Parathyroid adenoma (tissue), 2 donors: ENCODE measurements at regions not wholly inside any gene's neighbourhood (a gene's known extent, or its start where the extent isn't known, plus 50 kb on each side); places are given as distances from the start of the nearest gene placed in this dataset.

Experiments
- H2AFZ ChIP-seq: fragments of 300-600 bp; sonication (generic); one replicate; pipeline ENCODE4 v1.7.0; 2017; ENCODE audit warnings: antibody characterized with exemption, mild to moderate bottlenecking
- H3K27ac ChIP-seq: fragments of 300-600 bp; sonication (generic); one replicate; pipeline ENCODE4 v1.7.0; 2017
- H3K27me3 ChIP-seq: fragments of 300-600 bp; sonication (generic); one replicate; pipeline ENCODE4 v1.7.0; 2017; ENCODE audit warnings: low read length; ENCODE audit not compliant: control insufficient read depth, insufficient read depth
- H3K36me3 ChIP-seq: fragments of 300-600 bp; sonication (generic); one replicate; pipeline ENCODE4 v1.7.0; 2017; ENCODE audit warnings: low read length; ENCODE audit not compliant: control insufficient read depth, insufficient read depth
- H3K4me1 ChIP-seq: fragments of 300-600 bp; sonication (generic); one replicate; pipeline ENCODE4 v1.7.0; 2017; ENCODE audit warnings: control low read depth
- H3K4me2 ChIP-seq: fragments of 300-600 bp; sonication (generic); one replicate; pipeline ENCODE4 v1.7.0; 2017; ENCODE audit warnings: low read length
- H3K4me3 ChIP-seq: fragments of 300-600 bp; sonication (generic); one replicate; pipeline ENCODE4 v1.7.0; 2017; ENCODE audit warnings: low read depth, low read length
- H3K79me2 ChIP-seq: fragments of 300-600 bp; sonication (generic); one replicate; pipeline ENCODE4 v1.7.0; 2017; ENCODE audit warnings: control low read depth
- H3K9ac ChIP-seq: fragments of 300-600 bp; sonication (generic); one replicate; pipeline ENCODE4 v1.7.0; 2017; ENCODE audit warnings: mild to moderate bottlenecking
- H3K9me3 ChIP-seq: fragments of 300-600 bp; sonication (generic); one replicate; pipeline ENCODE4 v1.7.0; 2017; ENCODE audit warnings: low read length; ENCODE audit not compliant: control insufficient read depth
- CTCF ChIP-seq: fragments of 300-600 bp; sonication (generic); IDR thresholded peaks from one replicate; pipeline ENCODE4 v1.7.0; 2017; ENCODE audit warnings: antibody characterized with exemption, mild to moderate bottlenecking
- donor health status: primary hyperparathyroidism.

- H3K9me3 ChIP-seq: no peaks in the 10 kb centered on the region
- no peak overlapping the region for H3K27ac ChIP-seq
- H3K9ac ChIP-seq: no peak overlapping the region
- no peaks in the 10 kb centered on the region for H3K36me3 ChIP-seq
- H3K79me2 ChIP-seq: no peaks in the 10 kb centered on the region
- no peak overlapping the region for H3K4me2 ChIP-seq
- no peak overlapping the region for H3K4me3 ChIP-seq
- H3K4me1 ChIP-seq: no peaks in the 10 kb centered on the region
- no peak overlapping the region for H2AFZ ChIP-seq
- no peaks in the 10 kb centered on the region for H3K27me3 ChIP-seq
- no peak for TF ChIP-seq CTCF
These were observed 224.5 kb downstream of the SP3 start for GRCh38 chr2:173740639-173741038.

GRCh38 chr2:173741759-173742158 is 223.4 kb downstream of the SP3 start:
- no peak for TF ChIP-seq CTCF
- Histone ChIP-seq H3K4me3 (no peak overlapping the region), H3K79me2 (no peaks in the 10 kb centered on the region), H3K27me3 (no peaks in the 10 kb centered on the region), H3K9me3 (no peaks in the 10 kb centered on the region), H3K4me2 (no peak overlapping the region), H3K4me1 (no peaks in the 10 kb centered on the region), H2AFZ (no peak overlapping the region), H3K9ac (no peak overlapping the region), H3K27ac (no peak overlapping the region), H3K36me3 (no peaks in the 10 kb centered on the region)

- Histone ChIP-seq H3K4me2 (no peak overlapping the region), H3K27me3 (no peaks in the 10 kb centered on the region), H3K9ac (no peak overlapping the region), H2AFZ (no peak overlapping the region), H3K4me3 (no peak overlapping the region), H3K79me2 (no peaks in the 10 kb centered on the region), H3K27ac (no peak overlapping the region), H3K9me3 (no peaks in the 10 kb centered on the region), H3K4me1 (no peaks in the 10 kb centered on the region), H3K36me3 (no peaks in the 10 kb centered on the region)
- TF ChIP-seq CTCF: no peak
These were observed 218.1 kb downstream of the SP3 start for GRCh38 chr2:173747035-173747434.

- H3K9ac ChIP-seq: no peak overlapping the region
- no peaks in the 10 kb centered on the region for H3K9me3 ChIP-seq
- no peaks in the 10 kb centered on the region for H3K4me1 ChIP-seq
- H3K4me2 ChIP-seq: no peak overlapping the region
- no peak for TF ChIP-seq CTCF
- H3K36me3 ChIP-seq: no peaks in the 10 kb centered on the region
- no peaks in the 10 kb centered on the region for H3K27me3 ChIP-seq
- H3K27ac ChIP-seq: no peak overlapping the region
- H3K4me3 ChIP-seq: no peak overlapping the region
- no peaks in the 10 kb centered on the region for H3K79me2 ChIP-seq
- H2AFZ ChIP-seq: no peak overlapping the region
These were observed 215.9 kb downstream of the SP3 start for GRCh38 chr2:173749315-173749714.

- no peaks in the 10 kb centered on the region for H3K79me2 ChIP-seq
- no peak overlapping the region for H3K4me3 ChIP-seq
- no peaks in the 10 kb centered on the region for H3K9me3 ChIP-seq
- no peak for TF ChIP-seq CTCF
- H3K4me2 ChIP-seq: no peak overlapping the region
- H3K36me3 ChIP-seq: no peaks in the 10 kb centered on the region
- H2AFZ ChIP-seq: no peak overlapping the region
- no peaks in the 10 kb centered on the region for H3K4me1 ChIP-seq
- H3K27me3 ChIP-seq: no peaks in the 10 kb centered on the region
- no peak overlapping the region for H3K27ac ChIP-seq
- no peak overlapping the region for H3K9ac ChIP-seq
These were observed 214.8 kb downstream of the SP3 start for GRCh38 chr2:173750353-173750801.
